ENCODE measurements at regions not wholly inside any gene's neighbourhood (a gene's known extent, or its start where the extent isn't known, plus 50 kb on each side); places are given as distances from the start of the nearest gene placed in this dataset.

- TF ChIP-seq EP300 (IDR thresholded peaks at IDR 0.05) = no peak
- no peak for TF ChIP-seq POLR2A (IDR thresholded peaks at IDR 0.05)
These were observed 154.7 kb downstream of the SLC38A4 start for GRCh38 chr12:46671102-46671501.
